ENCODE measurements at regions not wholly inside any gene's neighbourhood (a gene's known extent, or its start where the extent isn't known, plus 50 kb on each side); places are given as distances from the start of the nearest gene placed in this dataset.
"Not testable (repeated sequence)": the region's sequence is repeated elsewhere in the genome, so short reads cannot be mapped to it uniquely, and the experiment has no call there.

DNA sequence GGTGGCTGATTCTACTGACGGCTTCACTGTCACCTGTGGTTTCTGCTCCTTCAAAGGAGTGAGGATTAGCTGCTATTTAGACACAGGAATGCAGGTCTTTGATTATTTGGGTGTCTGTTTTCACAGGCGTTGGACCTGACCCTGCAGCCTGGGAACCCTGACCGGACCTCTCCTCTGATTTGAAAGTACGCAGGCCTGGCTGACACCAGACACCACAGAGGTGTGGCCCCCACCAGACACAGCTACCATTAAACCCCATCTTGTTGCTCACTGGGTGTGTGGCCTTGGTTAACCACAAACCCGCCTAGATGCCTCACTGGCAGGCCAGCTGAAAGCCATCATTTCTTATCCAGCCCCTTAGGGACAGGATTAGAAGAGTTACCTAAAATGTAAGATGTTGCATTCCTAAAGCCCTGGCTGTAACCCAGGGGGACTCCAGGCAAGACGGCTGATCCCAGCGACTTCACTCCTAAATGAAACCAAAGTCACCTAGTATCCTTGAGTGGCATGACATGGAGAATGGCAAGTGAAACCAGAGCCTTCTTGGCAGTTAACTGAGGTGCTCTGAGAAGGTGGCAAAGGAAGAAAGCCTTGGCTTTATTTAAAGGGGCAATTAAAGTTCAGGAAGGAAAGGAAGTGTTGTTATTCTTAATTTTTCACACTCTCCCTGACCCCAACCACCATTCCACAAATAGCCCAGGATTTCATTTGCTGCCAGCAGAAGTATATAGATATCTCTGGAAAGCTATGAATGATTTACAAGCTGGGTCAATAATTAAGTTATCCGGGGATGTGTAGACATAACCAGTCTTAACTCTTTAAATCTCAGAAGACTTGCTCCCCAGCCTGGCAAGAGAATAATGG, 169.9 kb downstream of the QRSL1 start:
- no peak for DNase-seq (ENCODE audit: low spot score)

DNA sequence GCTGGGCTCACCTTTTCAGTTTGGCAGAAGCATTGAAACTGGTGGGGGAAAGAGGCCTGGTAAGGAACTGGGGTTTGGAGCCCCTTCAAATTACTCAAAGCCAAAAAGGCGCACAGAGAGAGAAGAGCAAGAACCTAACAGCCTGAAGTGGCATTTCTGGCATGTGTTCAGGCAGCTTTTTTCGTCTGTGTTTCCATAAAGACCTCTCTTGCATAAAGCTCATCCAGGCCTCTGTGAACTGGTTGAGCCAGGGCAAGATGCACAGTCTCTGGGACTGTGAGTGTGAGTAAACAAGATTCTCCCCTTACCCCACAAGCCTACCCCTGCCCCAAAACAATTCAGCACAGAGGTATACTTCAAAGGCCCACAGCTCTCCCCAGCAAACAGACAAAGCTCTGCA, 167.8 kb downstream of the QRSL1 start:
- no peak for DNase-seq (ENCODE audit: low spot score)

DNA sequence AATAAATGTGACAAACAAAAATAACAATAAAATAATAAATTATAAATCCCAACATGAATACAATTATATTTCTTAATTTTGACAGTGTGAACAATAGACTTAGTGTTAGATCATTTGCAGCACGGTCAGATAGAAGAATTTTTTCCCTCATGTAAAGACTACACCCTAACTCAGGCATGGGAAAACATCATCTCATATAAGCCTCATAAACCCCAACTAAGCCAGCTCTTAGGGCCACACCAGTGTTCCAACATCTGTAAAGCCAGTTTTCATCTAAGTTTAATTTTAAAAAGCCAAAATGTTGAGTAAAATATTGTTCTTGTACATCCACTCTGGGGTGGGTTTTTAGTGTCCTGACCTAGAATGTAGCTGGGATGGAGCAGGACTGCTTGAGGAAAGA, 167.4 kb downstream of the QRSL1 start:
- no peak for DNase-seq (ENCODE audit: low spot score)

GRCh38 chr6:106794129-106794528, 164.8 kb downstream of the QRSL1 start:
- no peak for DNase-seq (ENCODE audit: low spot score)

DNA sequence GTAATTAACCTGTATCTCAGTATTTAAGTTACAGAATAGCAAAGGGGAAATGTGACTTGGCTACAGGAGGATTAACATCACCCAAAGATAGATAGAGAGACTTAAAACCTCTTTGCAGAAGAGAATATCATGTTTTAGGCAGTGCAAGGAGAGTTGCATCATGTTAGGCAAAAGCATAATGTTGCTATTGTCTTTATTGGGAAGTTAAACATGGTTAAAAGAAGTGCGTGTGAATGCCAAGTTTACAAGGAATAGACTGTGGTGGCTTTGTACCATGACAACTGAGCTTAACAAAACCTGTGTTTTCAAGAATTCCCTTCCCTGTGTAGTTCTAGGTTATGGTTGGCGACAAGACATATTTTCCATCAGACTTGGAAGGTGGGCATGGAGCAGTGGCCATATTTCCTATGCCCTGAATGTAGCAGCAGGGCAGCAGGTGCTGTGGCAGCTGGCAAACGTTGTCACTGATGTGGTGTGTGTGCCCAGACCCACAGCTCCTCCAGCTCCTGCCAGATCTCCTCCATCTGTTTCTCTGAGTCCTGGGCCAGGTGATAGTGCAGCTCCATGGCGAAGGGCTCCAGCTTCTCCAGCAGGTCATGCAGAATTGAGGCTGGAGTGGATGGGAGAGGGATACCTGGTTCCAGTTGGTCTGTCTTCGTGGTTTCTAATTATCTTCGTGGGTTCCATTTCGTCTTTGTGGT, 163.3 kb downstream of the QRSL1 start:
- DNase-seq (ENCODE audit: low spot score) = no peak

- no peak for DNase-seq (ENCODE audit: low spot score)
These were observed 161.6 kb downstream of the QRSL1 start for GRCh38 chr6:106790935-106791334.

- DNase-seq (ENCODE audit: low spot score) = no peak
These were observed 160.9 kb downstream of the QRSL1 start for GRCh38 chr6:106790149-106790770.

DNA sequence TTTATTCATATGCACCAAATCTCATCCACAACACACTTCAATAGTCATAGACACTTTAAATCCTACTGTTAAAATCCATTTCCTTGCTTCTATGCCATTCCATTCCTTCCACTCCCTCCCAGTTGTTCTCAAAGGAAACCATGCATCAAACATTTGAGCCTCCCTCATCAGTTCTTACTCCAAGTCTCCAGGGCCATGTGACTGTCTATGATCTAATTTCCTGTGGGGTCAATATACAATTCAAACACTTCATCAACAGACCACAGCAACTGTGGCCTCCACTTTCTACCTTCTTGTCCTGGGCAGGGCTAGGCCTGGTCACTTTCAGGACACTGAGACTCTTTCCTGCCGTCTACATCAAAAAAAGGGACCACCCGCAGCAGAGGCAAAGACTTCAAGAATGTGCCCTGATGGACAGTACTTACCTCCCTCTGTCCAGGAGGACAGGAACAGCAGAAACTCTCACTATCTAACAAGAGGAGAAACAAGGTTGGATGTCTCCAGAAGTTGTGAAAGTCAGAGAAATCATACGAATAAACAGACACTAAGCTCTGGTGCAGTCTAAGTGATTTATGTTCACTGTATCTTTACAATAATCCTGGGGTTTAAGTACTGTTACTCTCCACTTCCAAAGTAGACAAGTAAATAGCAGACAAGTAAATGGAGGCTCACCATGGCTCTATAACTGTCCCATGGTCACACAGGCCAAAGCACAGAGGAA, 160.2 kb downstream of the QRSL1 start:
- DNase-seq (ENCODE audit: low spot score) = no peak

GRCh38 chr6:106788761-106789160, 159.4 kb downstream of the QRSL1 start:
- no peak for DNase-seq (ENCODE audit: low spot score)

- DNase-seq (ENCODE audit: low spot score) = no peak
These were observed 158.2 kb downstream of the QRSL1 start for GRCh38 chr6:106787327-106788196.

GRCh38 chr6:106785298-106785697, 155.9 kb downstream of the QRSL1 start:
- no peak for DNase-seq (ENCODE audit: low spot score)

GRCh38 chr6:106783640-106784566, 154.5 kb downstream of the QRSL1 start:
- no peak for DNase-seq (ENCODE audit: low spot score)

- DNase-seq (ENCODE audit: low spot score) = no peak
These were observed 153.3 kb downstream of the QRSL1 start for GRCh38 chr6:106782536-106783285.

- not testable (repeated sequence) for DNase-seq (ENCODE audit: low spot score)
These were observed 150.2 kb downstream of the QRSL1 start for GRCh38 chr6:106779552-106779951.

- no peak for DNase-seq (ENCODE audit: low spot score)
These were observed 149.6 kb downstream of the QRSL1 start for GRCh38 chr6:106778943-106779342.

GRCh38 chr6:106773996-106774629, 144.7 kb downstream of the QRSL1 start:
- no peak for DNase-seq (ENCODE audit: low spot score)

GRCh38 chr6:106773522-106773921, 144.1 kb downstream of the QRSL1 start:
- DNase-seq (ENCODE audit: low spot score) = no peak

DNA sequence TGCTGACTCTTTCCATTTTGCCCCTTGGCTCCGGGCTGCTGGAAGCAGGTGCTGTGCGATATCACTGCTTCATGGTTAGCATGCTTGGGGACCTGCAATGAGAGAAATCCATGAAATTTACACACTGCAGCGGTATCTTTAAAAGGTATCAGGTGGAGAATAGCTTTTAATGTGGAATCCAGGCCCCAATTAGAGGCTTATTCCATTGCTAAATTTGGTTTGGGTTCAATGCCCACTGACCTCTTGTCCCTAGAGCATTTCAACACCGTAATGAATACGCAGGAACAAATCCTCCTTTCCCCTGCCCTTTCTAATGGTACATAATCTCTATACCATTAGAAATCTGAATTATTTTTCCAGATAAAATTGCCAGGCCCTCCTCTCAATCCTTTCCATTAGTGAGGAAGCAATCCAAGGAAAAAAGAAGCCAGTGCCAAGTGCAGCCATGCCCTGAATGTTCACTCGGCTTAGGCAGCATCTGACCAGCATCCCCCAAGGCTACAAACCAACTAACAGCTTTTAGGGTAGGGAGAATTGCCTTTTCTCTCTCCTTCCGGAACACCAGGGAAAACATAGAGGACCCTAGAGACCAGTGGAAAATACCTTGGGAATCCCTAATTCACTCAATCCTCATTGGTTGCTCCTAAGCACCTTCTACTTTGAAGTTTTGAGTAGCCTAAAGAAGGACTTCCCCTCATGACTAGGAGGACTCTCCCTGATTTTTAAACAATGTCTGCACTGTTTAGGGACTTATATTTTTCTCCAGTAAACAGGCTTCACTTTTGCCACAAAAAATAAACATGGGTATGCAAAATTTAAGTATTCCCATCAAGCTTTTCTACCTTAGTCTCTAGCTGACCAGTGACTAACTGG, 143.1 kb downstream of the QRSL1 start:
- no peak for DNase-seq (ENCODE audit: low spot score)

Measured in cerebellar cortex (tissue), 1 donor.